Psoas muscle (tissue), 7 donors: ENCODE measurements at regions not wholly inside any gene's neighbourhood (a gene's known extent, or its start where the extent isn't known, plus 50 kb on each side); places are given as distances from the start of the nearest gene placed in this dataset.

Experiments used
- ATAC-seq, 4 donors: fragments of 200-7000 bp; cut with Tn5 transposase; one replicate each; pipeline ENCODE4 v1.9.1; 2020; ENCODE audit warnings: moderate library complexity in 3 of 4, mild to moderate bottlenecking in 2 of 4
- DNase-seq, 2 donors: peaks; one replicate each; pipeline ENCODE4 v3.0.0-alpha.2; 2020
- H3K27ac ChIP-seq: fragments of 200-600 bp; one replicate; pipeline ENCODE4 v1.8.0; 2022
- H3K27me3 ChIP-seq, 3 donors: fragments of 200-600 bp in 1 of 3; one replicate each; pipeline versions ENCODE4 v1.6.1 to v1.8.0; 2013 to 2022; ENCODE audit warnings: low read length in 2 of 3, mild to moderate bottlenecking in 2 of 3, moderate library complexity in 1 of 3; ENCODE audit not compliant: insufficient read depth in 3 of 3
- H3K36me3 ChIP-seq, 2 donors: fragments of 200-600 bp in 1 of 2; one replicate each; pipeline versions ENCODE4 v1.6.1 to v1.8.0; 2013 to 2022; ENCODE audit warnings: low read depth in 1 of 2, mild to moderate bottlenecking in 1 of 2, moderate library complexity in 1 of 2; ENCODE audit not compliant: insufficient read depth in 1 of 2
- H3K4me1 ChIP-seq: fragments of 200-600 bp; one replicate; pipeline ENCODE4 v1.8.0; 2022
- H3K4me3 ChIP-seq: fragments of 200-600 bp; one replicate; pipeline ENCODE4 v1.8.0; 2022; ENCODE audit warnings: mild to moderate bottlenecking
- H3K9me3 ChIP-seq: fragments of 200-600 bp; one replicate; pipeline ENCODE4 v1.8.0; 2022
- WGBS, 3 donors: extraction: QIAGEN DNeasy Blood & Tissue Kit; methylation state at CpG; one replicate each; pipeline versions ENCODE4 v1.1.6 to v1.1.7; 2013; 5-methylcytosine and 5-hydroxymethylcytosine counted together
- intact Hi-C, 2 donors: fragments of 100-400 bp; cut with DNase I; formaldehyde crosslinking; loops; one replicate each; pipeline versions ENCODE4 v1.11.0 to v1.14.2; 2022
- TF ChIP-seq, protein P1 (sequence below): fragments of 200-600 bp; IDR thresholded peaks from one replicate; pipeline ENCODE4 v1.8.0; 2022; ENCODE audit warnings: antibody characterized with exemption
- donor health status: healthy with polysubstance abuse.
- donor health status: DM: no; HTN: no; CAD: no; lungs with moderate emphysema.
- donor health status: Bipolar disorder and iron deficiency.
- donor health status: healthy.
- donor health status: DM: yes; HTN: yes; CAD: no.
- donor health status: DM: no; HTN: no; CAD: no.
- donor health status: DM: yes; HTN: yes; CAD: no.

DNA sequence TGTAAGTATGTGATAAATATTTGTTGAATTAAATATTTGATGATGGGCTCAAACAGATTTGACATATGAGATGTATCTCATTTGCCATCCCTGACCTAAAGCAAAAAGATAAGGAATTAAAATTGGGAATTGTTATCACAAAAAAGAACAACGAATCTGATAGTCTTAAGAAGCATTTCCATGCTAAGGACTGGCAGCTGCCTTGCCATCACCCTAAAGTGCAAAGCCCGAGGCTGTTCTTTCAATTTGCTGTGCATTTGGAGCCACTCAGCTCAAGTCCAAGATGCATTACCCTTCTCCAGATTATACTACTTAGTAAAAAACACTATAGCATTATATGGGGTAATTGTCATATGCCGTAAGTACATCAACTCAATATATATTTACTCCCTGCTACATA, 618.3 kb upstream of the CLINT1 start:
- H3K27ac ChIP-seq, result no peak overlapping the region
- TF ChIP-seq, protein P1, sequence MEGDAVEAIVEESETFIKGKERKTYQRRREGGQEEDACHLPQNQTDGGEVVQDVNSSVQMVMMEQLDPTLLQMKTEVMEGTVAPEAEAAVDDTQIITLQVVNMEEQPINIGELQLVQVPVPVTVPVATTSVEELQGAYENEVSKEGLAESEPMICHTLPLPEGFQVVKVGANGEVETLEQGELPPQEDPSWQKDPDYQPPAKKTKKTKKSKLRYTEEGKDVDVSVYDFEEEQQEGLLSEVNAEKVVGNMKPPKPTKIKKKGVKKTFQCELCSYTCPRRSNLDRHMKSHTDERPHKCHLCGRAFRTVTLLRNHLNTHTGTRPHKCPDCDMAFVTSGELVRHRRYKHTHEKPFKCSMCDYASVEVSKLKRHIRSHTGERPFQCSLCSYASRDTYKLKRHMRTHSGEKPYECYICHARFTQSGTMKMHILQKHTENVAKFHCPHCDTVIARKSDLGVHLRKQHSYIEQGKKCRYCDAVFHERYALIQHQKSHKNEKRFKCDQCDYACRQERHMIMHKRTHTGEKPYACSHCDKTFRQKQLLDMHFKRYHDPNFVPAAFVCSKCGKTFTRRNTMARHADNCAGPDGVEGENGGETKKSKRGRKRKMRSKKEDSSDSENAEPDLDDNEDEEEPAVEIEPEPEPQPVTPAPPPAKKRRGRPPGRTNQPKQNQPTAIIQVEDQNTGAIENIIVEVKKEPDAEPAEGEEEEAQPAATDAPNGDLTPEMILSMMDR, result no peak
- no peaks in the 10 kb centered on the region for H3K36me3 ChIP-seq
- intact Hi-C loops, result no loop called here
- DNase-seq (no peak), ATAC-seq (no peak)
- no peak overlapping the region for H3K4me3 ChIP-seq
- H3K9me3 ChIP-seq, result no peaks in the 10 kb centered on the region
- WGBS, 3 donors, result 84 to 90% (median 86%) methylated on average over 3 of the region's 3 CpGs
- H3K27me3 ChIP-seq, result peaks cover 0 to 2% (median 0%) of the 10 kb centered on the region in 3 donors
- no peaks in the 10 kb centered on the region for H3K4me1 ChIP-seq

DNA sequence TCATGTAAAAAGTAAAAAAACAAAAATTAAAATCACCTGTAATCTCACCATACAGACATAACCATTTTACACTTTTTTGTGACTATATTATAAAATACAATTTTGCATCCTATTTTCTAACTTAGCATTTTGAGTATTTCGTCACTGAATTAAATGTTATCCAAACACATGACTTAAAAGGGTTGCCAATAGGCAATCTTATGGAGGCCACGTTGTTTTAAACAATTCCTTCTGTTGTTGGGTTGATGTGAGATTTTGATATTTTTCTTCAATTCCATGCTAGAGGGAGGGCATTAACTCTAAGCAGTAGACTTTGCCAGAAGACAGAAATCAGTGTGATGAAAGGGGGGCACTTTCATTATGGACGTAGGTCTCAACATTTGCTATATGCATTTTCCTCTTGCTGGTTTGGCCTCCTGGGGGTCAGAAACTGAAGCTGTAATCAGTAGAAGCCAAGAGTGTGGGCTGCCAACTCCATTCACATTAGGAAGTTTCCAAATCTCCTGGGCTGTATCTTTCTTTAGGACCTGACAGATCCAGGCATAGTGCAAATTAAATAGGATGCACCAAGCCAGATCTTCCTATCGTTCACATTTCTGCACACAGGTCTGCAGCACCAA, 614.2 kb upstream of the CLINT1 start:
- intact Hi-C loops, result no loop called here

DNA sequence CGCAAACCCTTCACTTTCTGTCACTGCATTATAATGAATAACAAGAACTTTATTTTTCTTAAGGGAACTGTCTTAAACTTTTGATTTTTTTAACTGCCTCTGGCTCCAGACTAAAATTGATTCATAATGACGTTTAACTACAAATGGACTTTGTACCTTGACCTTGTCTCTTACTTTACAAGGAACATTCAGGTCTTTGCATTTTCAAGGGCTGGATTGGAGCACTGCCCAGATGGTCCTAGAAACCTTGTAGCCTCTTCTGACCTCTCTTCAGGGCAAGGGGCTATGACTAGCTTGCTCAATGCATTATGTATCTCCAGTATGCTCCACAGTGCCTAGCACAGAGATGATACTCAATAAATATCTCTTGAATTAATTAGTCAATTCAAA, 612.6 kb upstream of the CLINT1 start:
- H3K4me1 ChIP-seq, result no peaks in the 10 kb centered on the region
- WGBS, 3 donors, result 29 to 41% (median 32%) methylated on average over 2 of the region's 2 CpGs
- intact Hi-C loops, result no loop called here

More for the DNA sequence above, 614.2 kb upstream of the CLINT1 start:
- Histone ChIP-seq H3K9me3 (no peaks in the 10 kb centered on the region), H3K27ac (no peak overlapping the region), H3K36me3 (no peaks in the 10 kb centered on the region), H3K4me3 (no peak overlapping the region), H3K4me1 (no peaks in the 10 kb centered on the region), H3K27me3 (no peaks in the 10 kb centered on the region)
- TF ChIP-seq, protein P1, result no peak
- WGBS, 3 donors, result 66 to 71% (median 69%) methylated on average over 4 of the region's 4 CpGs
- ATAC-seq, result no peak
- DNase-seq, result no peak

DNA sequence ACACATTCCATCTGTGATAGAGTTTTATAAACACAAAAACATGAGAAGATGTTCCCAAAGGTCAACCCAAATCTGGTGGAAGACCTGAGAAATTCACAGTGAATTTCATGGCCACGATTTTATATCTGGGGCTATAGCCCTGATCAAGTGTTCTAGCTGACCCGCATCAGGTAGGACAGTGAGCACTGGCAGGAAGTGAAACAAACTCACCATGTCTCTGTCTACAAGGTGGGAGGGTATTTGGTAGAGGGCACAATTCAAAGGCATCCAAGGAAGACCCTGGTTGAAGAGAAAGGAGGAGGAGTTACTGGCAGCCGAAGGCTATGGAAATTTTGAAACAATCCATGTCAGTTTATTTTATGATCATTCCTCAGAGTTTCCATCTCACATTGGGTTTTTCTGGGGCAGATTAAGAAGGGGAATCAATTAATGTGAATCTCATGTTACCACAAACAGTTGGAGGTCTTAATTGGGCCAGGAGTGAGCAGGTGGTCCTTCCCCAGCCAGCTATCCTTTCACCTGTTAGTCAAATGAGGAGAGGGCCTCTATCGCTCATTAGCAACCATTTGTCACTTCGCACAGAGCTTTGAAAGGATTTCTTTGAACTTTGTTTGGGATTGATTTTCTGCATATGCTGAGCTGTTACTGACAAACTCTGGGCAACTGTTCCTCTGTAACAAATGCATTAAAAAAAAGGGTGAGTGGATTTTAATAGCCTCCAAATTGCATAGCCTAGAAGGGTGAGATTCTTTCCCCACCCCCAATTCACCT, 612.0 kb upstream of the CLINT1 start:
- TF ChIP-seq, protein P1, result no peak
- Histone ChIP-seq H3K36me3 (no peaks in the 10 kb centered on the region), H3K27ac (no peak overlapping the region), H3K4me1 (no peaks in the 10 kb centered on the region), H3K9me3 (no peaks in the 10 kb centered on the region), H3K27me3 (no peaks in the 10 kb centered on the region), H3K4me3 (no peak overlapping the region)
- ATAC-seq, result no peak
- intact Hi-C loops, result no loop called here
- 51 to 66% (median 55%) methylated on average over 5 of the region's 5 CpGs for WGBS, 3 donors
- DNase-seq, result no peak

More for the DNA sequence above, 612.6 kb upstream of the CLINT1 start:
- H3K36me3 ChIP-seq, result no peaks in the 10 kb centered on the region
- no peaks in the 10 kb centered on the region for H3K27me3 ChIP-seq
- no peak for ATAC-seq
- no peak for DNase-seq
- H3K9me3 ChIP-seq, result no peaks in the 10 kb centered on the region
- H3K27ac ChIP-seq, result no peak overlapping the region
- H3K4me3 ChIP-seq, result no peak overlapping the region
- TF ChIP-seq, protein P1, result no peak
